HG03521 (cell line): ENCODE measurements at regions not wholly inside any gene's neighbourhood (a gene's known extent, or its start where the extent isn't known, plus 50 kb on each side); places are given as distances from the start of the nearest gene placed in this dataset.

Source experiments
- ATAC-seq: cut with Tn5 transposase; IDR thresholded peaks from one replicate; pipeline ENCODE4 v1.9.1; 2021; ENCODE audit warnings: mild to moderate bottlenecking, moderate library complexity; ENCODE audit not compliant: unreplicated experiment

- ATAC-seq = no peak
Observed at GRCh38 chr1:8093221-8093980, 67.3 kb upstream of the ERRFI1 start.

- no peak for ATAC-seq
Observed at GRCh38 chr1:8092657-8093056, 66.5 kb upstream of the ERRFI1 start.

- no peak for ATAC-seq
Observed at GRCh38 chr1:8091691-8092090, 65.6 kb upstream of the ERRFI1 start.

GRCh38 chr1:8090241-8090702 lies 64.2 kb upstream of the ERRFI1 start:
- ATAC-seq = no peak

GRCh38 chr1:8089535-8090228 lies 63.6 kb upstream of the ERRFI1 start:
- no peak for ATAC-seq

- ATAC-seq = no peak
Observed at GRCh38 chr1:8086055-8086454, 59.9 kb upstream of the ERRFI1 start.

GRCh38 chr1:8084913-8085312 lies 58.8 kb upstream of the ERRFI1 start:
- no peak for ATAC-seq

GRCh38 chr1:8083739-8084484 lies 57.8 kb upstream of the ERRFI1 start:
- ATAC-seq = no peak

- no peak for ATAC-seq
Observed at GRCh38 chr1:8082945-8083344, 56.8 kb upstream of the ERRFI1 start.

- ATAC-seq = no peak
Observed at GRCh38 chr1:8078176-8078671, 52.1 kb upstream of the ERRFI1 start.

- no peak for ATAC-seq
Observed at GRCh38 chr1:8077602-8078001, 51.5 kb upstream of the ERRFI1 start.

GRCh38 chr1:8077120-8077573 lies 51.0 kb upstream of the ERRFI1 start:
- no peak for ATAC-seq

GRCh38 chr1:8076176-8076575 lies 50.1 kb upstream of the ERRFI1 start:
- no peak for ATAC-seq
